HG03095 (cell line): ENCODE measurements at regions not wholly inside any gene's neighbourhood (a gene's known extent, or its start where the extent isn't known, plus 50 kb on each side); places are given as distances from the start of the nearest gene placed in this dataset.

Source experiments
- ATAC-seq: cut with Tn5 transposase; IDR thresholded peaks from one replicate; pipeline ENCODE4 v1.9.1; 2021; ENCODE audit warnings: moderate library complexity; ENCODE audit not compliant: unreplicated experiment

DNA sequence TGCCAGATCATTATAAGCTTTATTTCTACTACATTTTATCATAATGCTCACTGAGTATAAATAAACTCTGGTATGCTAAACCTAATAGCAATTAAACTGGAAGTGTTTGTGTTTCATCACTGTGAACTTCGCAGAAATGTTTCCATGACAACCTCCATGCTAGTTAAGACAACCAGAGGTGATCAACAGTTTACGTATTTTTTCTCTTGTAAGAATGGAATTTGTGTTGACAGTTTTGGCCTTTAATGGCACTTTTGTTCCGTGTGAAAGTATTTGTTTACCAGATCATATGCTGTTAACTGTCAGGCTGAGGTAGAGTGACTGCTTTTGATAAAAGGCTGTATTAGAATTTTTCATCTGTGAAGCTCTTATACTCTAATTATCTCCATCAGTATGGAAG is 212.1 kb upstream of the PPP1R3A start:
- no peak for ATAC-seq

DNA sequence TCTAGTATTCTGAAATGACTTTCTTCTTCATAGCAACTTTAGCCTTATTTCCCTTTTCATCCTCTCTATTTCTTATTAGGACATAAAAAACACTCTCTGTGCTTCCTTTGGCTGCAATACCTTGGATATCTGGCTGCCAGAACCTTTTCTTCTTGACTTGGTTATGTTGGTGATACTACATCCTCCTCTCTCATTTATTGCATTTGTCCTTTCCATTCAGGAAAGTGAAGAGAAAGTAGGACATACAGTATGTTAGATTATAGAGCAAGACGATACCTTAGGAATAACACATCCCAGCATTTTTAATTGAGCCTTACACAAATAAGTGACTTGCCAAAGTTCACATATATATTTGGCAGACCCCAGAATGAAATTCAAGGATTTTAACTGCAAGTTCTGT is 210.1 kb upstream of the PPP1R3A start:
- ATAC-seq: no peak

DNA sequence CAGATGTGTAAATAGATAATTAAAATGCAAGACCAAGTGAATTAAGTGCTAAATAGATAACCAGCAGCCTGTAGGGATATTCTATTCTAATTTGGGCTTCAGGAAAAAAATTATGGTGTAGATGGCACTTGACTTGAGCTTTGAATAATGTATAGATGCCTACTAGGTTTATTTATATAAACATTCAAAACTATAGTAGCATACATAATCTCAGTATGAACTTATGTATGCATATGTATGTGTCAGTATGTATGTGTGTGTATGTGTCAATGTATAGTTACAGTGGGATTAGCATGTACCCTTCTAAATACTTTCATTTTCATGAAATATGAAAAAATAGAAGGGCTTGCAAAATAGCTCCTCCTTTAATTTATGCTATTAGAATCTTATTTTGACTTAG is 207.3 kb upstream of the PPP1R3A start:
- no peak for ATAC-seq

DNA sequence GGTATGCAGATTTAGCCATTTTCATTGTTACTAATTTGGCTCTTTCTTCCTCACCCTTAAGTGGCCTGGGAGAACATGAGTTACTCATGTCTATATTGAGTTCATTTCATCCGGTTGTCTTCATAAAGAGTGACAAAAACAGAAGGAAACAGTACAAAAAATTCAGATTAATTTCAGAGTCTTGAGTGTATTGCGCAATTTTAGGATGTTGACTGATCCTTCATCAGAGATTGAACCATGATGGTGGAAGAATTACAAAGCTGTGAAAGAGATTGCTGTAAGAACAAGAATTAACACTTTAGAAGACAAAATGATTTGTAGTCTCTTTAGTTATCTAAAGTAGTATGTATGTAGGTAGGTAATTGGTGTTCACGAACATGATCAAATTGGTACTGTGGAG is 194.0 kb upstream of the PPP1R3A start:
- ATAC-seq: no peak

DNA sequence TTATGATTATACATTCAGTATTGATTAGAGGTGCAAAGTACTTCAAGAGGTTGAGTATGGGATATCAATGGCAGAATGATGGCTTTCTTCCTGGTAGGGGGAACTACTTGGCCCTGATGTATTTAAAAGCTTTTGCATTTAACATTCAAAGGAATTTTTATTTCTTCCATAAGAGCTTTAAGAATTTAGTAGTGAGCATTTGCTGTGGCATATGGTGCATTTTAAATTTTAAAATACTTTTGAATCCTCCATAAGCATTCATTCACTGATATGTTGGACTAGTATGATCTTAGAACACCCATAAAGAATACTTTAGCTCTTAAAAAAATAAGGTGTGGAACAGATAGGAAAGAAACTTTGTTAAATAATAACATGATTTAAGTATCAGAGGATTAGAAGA is 191.9 kb upstream of the PPP1R3A start:
- ATAC-seq: no peak

DNA sequence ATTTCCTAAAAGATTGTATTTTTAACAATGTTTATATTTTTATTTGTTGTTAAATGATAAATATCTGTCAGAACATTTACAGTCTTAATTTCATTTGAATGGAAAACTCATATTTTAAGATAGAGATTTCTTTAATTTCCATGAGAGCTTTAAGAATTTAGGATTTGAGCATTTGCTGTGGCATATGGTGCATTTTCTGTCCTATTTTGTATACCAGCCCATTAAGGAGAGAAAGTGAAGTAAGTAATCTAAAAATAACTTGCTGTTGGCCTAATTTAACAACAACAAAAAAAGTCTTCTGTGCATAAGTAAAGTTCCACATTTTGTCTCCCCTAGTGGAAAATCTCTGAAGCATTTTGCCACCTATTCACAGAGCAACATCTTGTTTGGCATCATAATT is 190.9 kb upstream of the PPP1R3A start:
- no peak for ATAC-seq

DNA sequence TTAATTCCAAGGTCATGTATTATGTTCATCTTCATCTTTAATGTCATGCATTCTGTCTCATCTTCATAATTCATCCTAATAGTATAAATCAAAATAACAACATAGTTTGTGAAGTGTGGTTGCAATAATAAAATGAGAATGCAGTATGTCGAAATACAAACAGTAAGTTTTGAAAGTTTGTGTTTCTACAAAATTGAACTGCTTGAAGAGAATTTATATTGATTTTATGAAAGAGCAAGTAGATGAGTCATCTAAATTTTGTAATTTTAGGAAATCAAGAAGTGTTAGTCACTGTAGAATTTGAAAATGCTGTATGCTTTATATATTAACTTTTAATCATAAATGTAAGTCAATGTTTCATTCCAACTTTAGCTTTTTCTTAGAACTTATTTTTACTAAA is 190.5 kb upstream of the PPP1R3A start:
- ATAC-seq: no peak

DNA sequence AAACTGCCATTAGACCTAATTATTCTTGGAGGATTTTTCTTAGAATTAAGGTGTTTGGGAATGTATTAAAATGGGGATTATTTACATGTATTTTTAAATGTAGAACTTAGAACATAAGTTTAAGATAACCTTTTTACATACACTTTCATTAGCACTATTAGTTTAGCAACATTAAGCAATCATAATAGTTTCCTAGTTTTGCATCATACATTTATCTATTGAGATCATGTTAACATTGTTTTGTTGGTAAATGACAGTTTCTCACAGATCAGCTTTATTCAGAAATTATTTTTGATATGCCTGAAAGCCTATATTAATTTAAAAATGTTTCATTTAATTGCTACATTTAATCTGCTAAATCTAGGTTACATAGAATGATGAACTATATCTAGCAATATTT is 189.7 kb upstream of the PPP1R3A start:
- no peak for ATAC-seq

DNA sequence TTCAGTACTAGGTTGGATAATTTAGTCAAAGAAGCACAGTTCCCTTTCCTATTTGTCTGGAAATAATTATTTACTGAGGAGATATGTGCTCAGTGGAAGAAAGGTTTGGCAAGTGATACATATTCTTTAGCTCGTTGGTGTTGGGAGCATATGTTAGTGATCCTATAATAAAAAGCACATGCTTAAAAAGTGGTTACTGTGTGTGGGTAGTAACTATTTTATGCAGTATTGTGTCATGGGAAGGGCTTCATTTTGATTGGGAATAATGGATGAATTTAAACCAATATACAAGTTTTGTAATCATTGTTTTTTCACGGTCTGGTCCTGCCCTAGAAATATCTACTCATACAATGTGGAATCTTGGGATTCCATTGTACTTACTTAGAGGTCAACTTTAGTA is 188.7 kb upstream of the PPP1R3A start:
- no peak for ATAC-seq

DNA sequence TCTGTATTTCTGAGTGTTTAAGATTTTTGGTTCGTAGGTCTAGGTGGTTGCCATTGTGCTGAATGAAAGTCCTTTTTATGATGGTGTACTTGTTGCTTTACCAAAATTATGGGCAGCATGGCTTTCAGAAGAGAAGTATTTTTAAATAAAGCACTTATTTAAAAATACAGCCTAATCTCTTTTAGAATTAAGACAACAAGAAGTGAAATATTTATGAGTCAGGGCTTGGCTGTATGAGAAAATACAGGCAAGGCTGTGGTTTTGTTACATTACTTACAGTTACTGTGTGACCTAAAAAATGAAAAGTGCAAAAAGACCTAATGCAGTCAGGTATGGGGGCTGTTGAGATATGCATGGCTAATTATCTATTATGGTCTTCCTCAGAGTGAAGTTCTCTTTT is 185.2 kb upstream of the PPP1R3A start:
- ATAC-seq: no peak

DNA sequence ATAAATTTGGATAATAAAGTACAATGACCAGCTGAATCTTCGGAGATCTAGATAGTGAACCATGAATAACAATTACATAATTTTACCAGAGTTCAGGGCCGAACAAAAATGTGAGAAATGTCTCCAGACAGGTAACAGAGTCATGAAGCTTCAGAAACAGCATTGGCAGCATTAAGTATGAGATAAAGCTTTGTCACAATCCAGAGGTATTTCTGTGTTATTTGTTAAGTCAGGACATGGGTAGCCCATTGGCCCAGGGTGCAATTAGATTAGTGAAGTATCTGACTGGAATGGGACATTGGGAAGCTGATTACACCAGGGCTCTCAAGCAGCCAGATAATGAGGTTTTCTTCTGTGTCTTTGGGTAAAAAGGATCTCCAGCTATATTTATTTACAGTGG is 184.2 kb upstream of the PPP1R3A start:
- ATAC-seq: no peak

DNA sequence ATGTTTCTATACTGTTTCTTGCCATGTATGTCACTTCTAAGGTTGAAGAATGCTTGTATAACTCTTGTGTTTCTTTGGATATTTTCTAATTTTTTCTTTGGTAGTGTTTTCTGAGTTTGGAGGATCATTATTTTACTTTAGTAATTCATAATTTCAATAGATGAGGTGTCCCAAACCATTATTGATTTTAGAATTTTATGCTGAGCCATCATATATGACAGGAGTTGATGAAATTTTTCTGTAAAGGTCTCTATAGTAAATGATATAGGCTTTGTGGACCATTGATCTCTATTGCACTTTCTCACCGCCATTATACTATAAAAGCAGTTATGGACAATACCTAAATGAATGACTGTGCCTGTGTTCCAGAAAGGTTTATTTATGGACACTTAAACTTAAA is 183.3 kb upstream of the PPP1R3A start:
- no peak for ATAC-seq

DNA sequence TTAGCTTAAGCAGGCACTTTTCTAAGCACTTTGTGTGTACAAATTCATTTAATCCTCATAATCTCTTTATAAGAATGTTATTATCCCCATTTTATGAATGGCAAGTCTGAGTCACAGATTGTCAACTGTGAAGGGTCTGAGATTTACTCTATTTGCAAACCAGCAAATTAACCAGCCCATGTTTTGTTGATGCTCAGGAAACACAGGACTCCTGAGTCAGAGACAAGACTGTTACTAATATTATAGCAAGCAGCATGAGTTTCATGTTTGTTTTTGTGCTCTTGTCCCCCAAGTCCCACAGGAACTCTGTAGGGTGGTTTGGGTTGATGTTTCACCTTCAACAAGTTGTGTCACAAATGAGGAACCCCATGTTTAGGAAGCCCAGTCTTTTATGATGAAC is 182.0 kb upstream of the PPP1R3A start:
- no peak for ATAC-seq

DNA sequence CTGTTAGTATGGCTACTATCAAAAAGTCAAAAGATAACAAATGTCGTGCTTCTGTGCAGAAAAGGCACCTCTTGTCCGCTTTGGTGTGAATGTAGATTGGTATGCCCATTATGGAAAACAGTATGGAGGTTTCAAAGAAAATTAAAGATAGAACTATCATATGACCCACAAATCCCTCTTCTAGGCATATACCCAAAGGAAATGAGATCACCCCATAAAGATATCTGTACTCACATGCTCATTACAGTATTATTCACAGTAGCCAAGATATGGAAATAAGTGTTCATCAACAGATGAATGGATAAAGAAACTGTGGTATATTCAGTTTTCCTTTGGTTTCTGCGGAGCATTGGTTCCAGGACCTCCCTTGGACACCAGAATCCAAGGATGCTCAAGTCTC is 180.5 kb upstream of the PPP1R3A start:
- no peak for ATAC-seq

DNA sequence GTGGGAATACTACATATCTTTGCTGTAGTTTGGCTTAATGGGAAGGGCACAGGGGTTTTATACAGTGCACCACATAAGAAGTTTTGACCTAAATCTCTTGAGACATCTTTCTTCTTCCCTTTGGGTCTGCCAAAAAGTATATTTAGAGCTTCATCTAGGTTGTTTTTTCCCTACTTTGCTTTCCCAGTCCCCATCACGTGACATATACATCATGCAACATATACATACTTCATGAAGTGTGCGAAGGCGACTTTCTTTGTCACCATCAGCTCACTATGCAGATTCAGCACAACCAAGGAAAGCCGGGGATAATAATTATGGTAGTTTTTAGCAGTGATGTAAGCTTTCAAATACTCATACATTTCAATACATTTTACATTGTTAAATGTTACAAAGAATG is 177.1 kb upstream of the PPP1R3A start:
- ATAC-seq: no peak

DNA sequence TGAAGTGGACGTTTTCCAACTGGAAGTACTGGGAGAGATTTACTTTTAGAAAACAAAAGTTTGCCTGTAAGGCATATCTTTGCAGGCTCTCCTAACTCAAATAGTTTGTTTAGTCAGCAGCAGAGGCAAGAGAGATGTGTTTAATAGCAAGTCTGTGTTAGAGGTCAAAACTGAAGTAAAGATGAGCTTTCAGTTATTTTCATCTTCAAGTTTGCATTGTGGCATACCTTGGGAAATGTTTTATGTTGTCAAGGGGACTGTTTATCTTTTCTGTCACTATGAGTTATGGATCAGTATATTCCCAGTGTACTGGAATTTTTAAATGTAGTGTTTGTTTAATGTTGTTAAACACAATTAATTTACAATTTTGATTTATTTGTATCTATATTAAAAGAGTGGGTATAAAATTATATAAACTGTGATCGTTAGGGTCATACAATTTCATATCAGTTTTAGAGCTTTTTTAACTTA is 169.7 kb upstream of the PPP1R3A start:
- no peak for ATAC-seq

DNA sequence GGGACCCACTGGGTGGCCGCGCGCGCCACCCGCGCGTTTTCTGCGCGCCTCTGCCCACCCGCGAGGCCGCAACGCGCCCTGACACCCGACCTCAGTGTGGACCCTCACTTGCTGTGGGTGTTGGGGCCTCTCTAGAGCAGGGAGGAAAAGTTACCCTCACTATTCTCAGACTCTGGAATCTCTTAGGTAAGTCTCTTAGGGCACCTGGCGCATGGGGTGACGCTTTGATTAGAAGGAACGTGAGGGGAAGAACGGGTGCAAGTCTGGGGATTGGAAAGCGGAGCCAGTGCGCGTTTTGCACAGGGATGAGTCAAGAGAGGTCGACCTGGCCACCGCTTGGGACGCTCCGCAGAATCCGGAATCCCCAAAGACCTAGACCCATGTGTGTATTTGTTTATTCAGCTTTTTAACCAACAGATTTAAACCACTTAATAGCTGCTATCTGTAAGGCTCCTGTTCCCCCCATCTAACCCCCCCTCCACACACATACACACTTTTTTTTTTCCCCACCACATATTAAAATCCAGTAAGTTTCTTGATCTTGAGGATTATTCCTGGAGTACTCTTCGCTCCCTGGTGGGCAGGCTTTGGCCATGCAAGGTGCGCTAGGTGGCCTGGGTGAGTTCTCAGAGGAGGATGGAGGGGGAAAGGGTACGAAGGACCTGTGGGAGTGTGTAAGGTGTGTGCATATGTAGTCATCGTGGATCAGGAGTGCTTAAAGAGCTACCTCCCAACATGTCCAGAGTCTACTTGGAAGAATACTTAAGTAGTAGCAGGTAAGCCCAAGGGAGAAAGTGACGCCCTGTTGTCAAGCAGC is 169.1 kb upstream of the PPP1R3A start:
- no peak for ATAC-seq

DNA sequence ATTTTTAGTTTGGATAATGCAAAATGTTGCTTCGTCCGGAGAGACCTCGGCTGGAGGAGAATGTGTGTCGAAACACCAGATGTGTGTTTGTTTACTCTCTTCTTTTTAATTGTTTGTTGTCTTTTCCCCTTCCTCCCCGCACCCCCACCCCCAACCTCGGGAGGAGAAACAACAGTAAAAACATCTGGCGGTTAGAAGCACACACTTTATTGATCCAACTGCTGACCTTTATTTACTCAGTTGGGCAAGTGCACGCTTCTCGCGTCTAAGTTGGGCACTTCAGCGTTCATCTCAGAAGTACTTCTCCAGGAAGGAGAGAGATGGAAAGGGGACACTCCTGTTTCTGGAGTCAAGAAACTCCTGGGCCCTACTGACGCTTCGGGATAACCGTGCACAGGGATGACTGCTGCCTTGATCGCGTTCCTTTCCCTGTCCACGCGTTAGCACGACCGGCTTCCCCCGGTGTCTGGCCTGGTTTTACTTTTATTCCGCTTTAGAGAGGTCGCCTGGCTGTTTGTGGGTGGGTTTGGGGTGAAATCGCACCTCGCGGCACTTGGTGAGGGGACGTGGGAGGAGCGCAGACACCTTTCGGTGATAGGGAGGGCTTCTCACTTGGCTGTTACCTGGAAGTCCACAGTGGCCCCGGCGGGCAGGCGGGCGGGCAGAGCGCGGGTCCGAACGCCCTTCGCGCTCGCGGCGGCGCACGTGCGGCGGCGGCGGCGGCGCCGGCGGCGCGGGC is 168.3 kb upstream of the PPP1R3A start:
- no peak for ATAC-seq

DNA sequence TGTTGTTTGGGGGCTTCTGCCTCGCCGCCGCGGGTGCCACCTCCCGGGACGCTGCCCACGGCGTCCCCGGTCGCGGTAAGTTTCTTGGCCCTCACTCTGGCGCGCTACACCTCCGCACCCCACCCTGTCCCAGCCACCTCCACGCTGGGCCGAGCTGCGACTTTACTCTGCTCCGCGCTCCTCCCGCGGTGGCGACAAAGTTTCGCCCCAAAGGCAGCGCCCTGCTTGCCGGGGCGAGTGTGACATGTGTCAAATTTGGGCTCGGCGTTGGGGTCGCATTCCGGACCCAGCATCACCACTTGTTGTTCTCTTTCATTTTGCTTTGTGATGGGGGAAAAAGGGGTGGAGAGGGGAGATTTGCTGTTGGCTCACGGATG is 167.7 kb upstream of the PPP1R3A start:
- ATAC-seq: no peak

DNA sequence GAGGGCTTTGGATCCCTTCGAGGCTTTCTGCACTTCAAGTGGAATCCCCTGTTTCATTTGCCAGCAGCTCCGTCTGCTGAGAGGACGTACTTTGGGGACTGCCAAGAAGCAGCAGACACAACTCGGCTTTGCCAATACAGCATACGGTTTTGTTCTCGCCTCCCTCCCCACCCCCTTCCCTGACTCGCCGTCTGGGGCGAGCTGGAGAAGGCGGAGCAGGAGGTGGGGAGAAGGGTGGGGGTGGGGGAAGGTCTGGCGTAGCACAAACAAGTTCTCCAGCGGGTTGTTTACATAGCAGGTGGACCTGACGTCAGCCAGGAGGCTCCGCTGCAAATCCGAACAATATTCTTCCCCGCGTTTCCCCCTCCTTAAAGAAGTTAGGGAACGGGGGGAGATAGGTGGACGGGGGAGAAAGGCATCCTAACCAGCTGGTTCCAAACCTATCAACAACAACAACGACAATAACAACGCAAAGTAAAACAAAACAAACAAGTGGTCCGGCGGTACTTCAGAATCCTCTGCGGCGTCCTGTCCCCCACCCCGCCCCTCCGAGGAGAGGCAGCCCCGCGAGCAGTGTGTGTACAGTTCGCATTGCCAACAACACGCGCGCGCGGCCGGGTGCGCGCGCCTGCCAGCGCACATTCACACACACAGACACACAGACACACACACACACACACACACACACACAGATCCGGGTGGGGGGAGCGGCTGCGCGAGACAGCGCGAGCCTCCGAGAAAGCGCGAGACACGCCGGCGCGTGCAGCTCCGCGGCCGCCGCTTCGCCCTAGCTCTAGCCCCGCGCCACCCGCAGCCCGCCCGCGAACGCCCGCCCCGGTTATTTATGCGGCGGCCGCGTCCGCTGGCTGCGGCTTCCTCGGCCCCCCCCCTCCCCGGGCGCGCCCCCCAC is 167.0 kb upstream of the PPP1R3A start:
- no peak for ATAC-seq

DNA sequence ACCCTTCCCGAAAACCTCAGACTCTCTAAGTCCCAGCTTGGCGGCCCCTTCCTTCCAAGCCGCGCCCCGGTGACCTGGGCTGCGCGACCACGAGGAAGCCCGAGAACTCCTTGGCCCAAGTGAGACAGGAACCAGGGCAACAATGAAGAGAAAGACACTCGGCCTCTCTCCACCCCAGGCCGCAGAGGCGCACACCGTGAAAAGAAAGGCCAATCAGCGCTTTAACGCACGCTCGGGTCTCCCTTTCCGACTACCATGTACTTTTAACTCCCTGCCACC is 166.4 kb upstream of the PPP1R3A start:
- no peak for ATAC-seq
